BLaER1 (cell line): ENCODE measurements at regions not wholly inside any gene's neighbourhood (a gene's known extent, or its start where the extent isn't known, plus 50 kb on each side); places are given as distances from the start of the nearest gene placed in this dataset.
"Not testable (repeated sequence)": the region's sequence is repeated elsewhere in the genome, so short reads cannot be mapped to it uniquely, and the experiment has no call there.

ENCODE experiments used
- H3K27ac ChIP-seq: shearing (Covaris generic); formaldehyde crosslinking; 2 replicates; pipeline ENCODE4 v1.8.1; 2022
- H3K27me3 ChIP-seq: shearing (Covaris generic); formaldehyde crosslinking; 2 replicates; pipeline ENCODE4 v1.8.1; 2022
- H3K36me3 ChIP-seq: shearing (Covaris generic); formaldehyde crosslinking; 2 replicates; pipeline ENCODE4 v1.8.1; 2022
- H3K4me1 ChIP-seq: shearing (Covaris generic); formaldehyde crosslinking; 2 replicates; pipeline ENCODE4 v1.8.1; 2022
- H3K4me2 ChIP-seq: shearing (Covaris generic); formaldehyde crosslinking; 2 replicates; pipeline ENCODE4 v1.8.1; 2022
- H3K4me3 ChIP-seq: shearing (Covaris generic); formaldehyde crosslinking; 2 replicates; pipeline ENCODE4 v1.8.1; 2022
- H3K9ac ChIP-seq: shearing (Covaris generic); formaldehyde crosslinking; 2 replicates; pipeline ENCODE4 v1.8.1; 2022
- H3K9me3 ChIP-seq: shearing (Covaris generic); formaldehyde crosslinking; 2 replicates; pipeline ENCODE4 v1.8.1; 2022
- H4K20me1 ChIP-seq: shearing (Covaris generic); formaldehyde crosslinking; 2 replicates; pipeline ENCODE4 v1.8.1; 2022
- Cebpa-rat ChIP-seq: shearing (Covaris generic); IDR thresholded peaks from 2 replicates; pipeline ENCODE4 v1.8.1; 2022

DNA sequence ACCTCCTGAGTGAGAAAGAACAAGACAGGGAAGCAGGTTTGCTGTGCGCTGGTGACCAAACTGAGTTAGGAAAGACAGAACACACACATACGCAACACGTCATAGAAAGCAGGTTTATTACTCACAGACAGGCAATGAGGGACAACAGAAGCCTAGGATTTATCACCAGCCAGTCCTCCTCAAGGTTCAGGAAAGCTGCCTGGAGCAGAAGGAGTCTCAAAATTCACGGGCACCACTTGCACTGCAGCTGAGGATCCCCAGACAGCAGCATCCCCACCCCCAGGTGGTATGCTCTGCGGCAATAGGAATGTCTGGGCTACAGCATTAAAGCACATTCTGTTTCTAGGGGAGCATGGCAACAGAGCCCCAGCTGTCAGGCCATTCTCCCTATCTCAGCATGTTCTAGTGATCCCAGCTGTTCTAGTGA is 284.4 kb upstream of the RGPD4 start:
- no peaks in the 10 kb centered on the region for H3K36me3 ChIP-seq
- H3K27me3 ChIP-seq, result no peaks in the 10 kb centered on the region
- no peaks in the 10 kb centered on the region for H3K4me1 ChIP-seq
- H3K9ac ChIP-seq, result no peak overlapping the region
- TF ChIP-seq Cebpa-rat, result no peak
- H3K27ac ChIP-seq, result no peak overlapping the region
- H3K4me3 ChIP-seq, result no peak overlapping the region
- no peak overlapping the region for H3K4me2 ChIP-seq
- H4K20me1 ChIP-seq, result no peaks in the 10 kb centered on the region
- no peaks in the 10 kb centered on the region for H3K9me3 ChIP-seq

DNA sequence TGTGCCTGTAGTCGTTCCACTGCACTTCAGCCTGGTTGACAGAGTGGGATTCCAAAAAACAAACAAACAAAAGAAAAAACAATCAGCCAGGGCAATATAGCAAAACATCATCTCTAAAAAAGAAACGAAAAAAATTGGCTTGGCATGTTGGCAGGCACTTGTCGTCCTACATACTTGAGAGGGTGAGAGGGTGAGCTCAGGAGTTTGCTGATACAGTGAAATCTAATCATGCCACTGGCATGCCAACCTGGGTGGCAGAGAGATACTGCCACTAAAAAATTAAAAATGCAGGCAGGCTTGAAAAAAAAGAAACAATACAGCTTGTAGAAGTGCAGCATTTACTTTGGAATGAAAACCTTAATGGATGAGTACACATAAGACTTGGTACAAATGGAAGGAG is 282.9 kb upstream of the RGPD4 start:
- no peaks in the 10 kb centered on the region for H3K9me3 ChIP-seq
- H3K9ac ChIP-seq, result no peak overlapping the region
- no peaks in the 10 kb centered on the region for H3K4me1 ChIP-seq
- H3K4me3 ChIP-seq, result no peak overlapping the region
- no peaks in the 10 kb centered on the region for H4K20me1 ChIP-seq
- H3K36me3 ChIP-seq, result no peaks in the 10 kb centered on the region
- no peak overlapping the region for H3K27ac ChIP-seq
- TF ChIP-seq Cebpa-rat, result no peak
- H3K4me2 ChIP-seq, result no peak overlapping the region
- no peaks in the 10 kb centered on the region for H3K27me3 ChIP-seq

DNA sequence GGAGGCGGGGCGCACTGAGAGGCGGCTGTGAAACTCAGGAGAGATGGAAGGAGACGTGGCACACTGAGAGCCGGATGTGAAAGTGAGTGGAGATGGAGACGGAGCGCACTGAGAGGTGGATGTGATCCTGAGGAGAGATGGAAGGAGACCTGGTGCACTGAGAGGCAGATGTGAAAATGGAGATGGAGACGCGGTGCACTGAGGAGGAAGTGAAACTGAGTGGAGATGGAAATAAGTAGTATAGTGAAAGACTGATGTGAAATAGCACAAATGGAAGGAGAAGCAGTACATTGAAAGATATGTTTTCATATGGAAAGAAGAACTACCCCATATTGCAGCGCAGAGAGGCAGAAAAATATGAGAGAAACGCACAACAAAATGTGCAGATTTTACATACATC is 281.6 kb upstream of the RGPD4 start:
- TF ChIP-seq Cebpa-rat, result no peak
- Histone ChIP-seq H4K20me1 (no peaks in the 10 kb centered on the region), H3K4me1 (no peaks in the 10 kb centered on the region), H3K36me3 (no peaks in the 10 kb centered on the region), H3K4me2 (no peak overlapping the region), H3K9ac (no peak overlapping the region), H3K27me3 (no peaks in the 10 kb centered on the region), H3K27ac (no peak overlapping the region), H3K9me3 (no peaks in the 10 kb centered on the region), H3K4me3 (no peak overlapping the region)

DNA sequence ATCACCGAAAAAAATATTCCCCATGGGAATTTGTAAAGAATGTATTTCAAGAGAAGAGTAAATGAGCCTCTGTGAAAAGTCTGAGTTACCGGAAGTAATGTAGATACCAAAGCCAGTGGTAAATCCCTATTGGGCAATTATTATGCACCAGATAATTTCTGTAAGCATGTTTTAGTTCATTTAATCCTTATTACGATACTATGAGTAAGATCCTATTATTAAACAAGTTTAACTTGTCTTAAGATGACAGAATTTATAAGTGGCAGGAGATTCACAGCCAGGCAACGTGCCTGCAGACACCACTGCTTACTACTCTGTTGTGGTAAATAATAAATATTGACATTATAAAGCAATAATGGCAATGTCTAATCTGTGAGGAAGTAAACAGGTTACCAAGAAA is 280.8 kb upstream of the RGPD4 start:
- Histone ChIP-seq H3K4me3 (no peak overlapping the region), H3K4me1 (no peaks in the 10 kb centered on the region), H3K36me3 (no peaks in the 10 kb centered on the region), H3K27ac (no peak overlapping the region), H4K20me1 (no peaks in the 10 kb centered on the region), H3K9me3 (no peaks in the 10 kb centered on the region), H3K9ac (no peak overlapping the region), H3K27me3 (no peaks in the 10 kb centered on the region), H3K4me2 (no peak overlapping the region)
- TF ChIP-seq Cebpa-rat, result no peak

DNA sequence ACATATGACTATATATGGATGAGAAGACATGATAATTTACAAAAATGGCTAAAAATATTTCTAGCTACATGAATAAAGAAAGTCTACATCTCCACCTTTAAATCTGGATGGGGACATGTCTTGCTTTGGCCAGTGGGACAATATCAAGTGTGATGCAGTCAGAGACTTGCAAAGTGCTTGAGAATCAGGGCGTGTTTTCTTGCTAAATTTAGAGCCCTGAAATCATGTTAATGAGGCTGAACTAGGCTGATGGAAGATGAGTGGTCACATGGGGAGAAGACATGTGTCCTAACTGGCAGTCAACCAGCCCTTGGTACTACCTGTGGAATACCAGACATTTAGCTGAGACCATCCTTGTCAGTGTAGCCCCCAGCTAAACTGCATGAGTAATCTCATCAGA is 278.5 kb upstream of the RGPD4 start:
- H3K4me2 ChIP-seq, result no peak overlapping the region
- no peak overlapping the region for H3K9ac ChIP-seq
- H4K20me1 ChIP-seq, result no peaks in the 10 kb centered on the region
- H3K9me3 ChIP-seq, result no peaks in the 10 kb centered on the region
- no peak overlapping the region for H3K4me3 ChIP-seq
- no peaks in the 10 kb centered on the region for H3K36me3 ChIP-seq
- no peaks in the 10 kb centered on the region for H3K27me3 ChIP-seq
- TF ChIP-seq Cebpa-rat, result no peak
- H3K4me1 ChIP-seq, result no peaks in the 10 kb centered on the region
- no peak overlapping the region for H3K27ac ChIP-seq

DNA sequence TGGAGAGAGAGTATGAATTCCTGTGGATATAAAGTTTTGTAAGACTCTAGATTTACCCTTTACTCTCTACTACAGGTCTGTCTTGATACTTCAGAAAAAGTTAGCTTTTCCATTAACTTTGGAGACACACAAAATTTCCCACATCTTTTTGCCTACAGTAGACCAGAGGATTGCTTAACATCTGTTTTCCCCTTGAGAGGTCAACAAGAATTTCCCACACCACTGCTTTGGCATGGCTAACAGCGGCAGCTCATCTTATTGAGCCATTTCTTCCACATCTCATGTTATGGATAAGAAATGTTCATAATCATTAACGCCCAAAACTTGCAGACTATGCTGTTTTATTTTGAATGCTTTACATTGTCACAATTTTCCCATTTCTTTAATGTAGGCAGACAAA is 273.6 kb upstream of the RGPD4 start:
- Histone ChIP-seq H3K36me3 (no peaks in the 10 kb centered on the region), H3K9me3 (peaks cover 33% of the 10 kb centered on the region), H3K27ac (no peak overlapping the region), H3K4me2 (no peak overlapping the region), H3K27me3 (no peaks in the 10 kb centered on the region), H3K9ac (no peak overlapping the region), H3K4me1 (no peaks in the 10 kb centered on the region), H3K4me3 (no peak overlapping the region), H4K20me1 (no peaks in the 10 kb centered on the region)
- TF ChIP-seq Cebpa-rat, result no peak

DNA sequence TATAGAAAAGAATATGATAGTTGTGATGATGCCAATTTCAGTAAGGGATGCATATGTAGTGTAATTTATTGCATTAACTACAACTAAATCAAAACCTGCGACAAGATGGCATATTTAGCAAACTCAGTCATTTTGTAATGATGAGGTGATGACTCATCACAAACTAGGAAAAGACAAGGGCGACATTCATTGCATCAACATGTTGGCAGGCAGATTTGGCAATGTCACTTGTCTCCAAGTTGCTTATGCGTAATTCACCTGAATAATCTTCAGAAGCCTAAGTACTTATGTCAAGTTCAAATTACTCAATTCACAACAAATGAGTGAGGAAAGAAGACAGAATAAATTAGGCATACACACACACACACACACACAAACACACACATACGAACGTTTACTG is 273.2 kb upstream of the RGPD4 start:
- Histone ChIP-seq H3K36me3 (no peaks in the 10 kb centered on the region), H3K4me2 (no peak overlapping the region), H4K20me1 (no peaks in the 10 kb centered on the region), H3K27ac (no peak overlapping the region), H3K9ac (no peak overlapping the region), H3K9me3 (peaks cover 37% of the 10 kb centered on the region), H3K27me3 (no peaks in the 10 kb centered on the region), H3K4me1 (no peaks in the 10 kb centered on the region), H3K4me3 (no peak overlapping the region)
- no peak for TF ChIP-seq Cebpa-rat

DNA sequence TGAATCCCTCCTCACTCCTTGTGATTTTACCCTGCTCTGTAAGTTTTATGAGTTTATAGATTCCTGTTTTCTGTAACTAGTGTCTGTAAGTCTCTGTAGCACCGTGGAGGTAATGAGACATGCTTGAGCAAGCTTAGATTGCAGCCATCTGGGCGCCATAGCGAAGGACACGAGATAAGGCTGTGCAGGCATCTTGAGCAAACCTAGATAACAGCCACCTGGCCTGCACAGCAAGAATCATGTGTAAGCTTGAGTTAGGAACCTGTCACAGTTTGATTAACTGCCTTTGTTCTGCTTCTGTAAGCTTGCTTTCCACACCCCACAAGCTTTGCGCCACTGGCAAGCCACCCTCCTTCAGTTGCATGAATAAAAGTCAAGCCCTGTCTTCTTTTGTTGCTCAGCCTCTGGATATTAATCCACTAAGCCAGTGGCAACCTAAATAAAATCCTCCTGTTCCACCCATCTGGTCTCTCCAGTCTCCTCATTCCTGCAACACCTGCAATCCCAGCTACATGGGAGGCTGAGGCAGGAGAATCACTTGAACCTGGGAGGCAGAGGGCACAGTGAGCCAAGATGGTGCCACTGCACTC is 270.6 kb upstream of the RGPD4 start:
- H3K9ac ChIP-seq, result no peak overlapping the region
- no peak overlapping the region for H3K4me3 ChIP-seq
- no peak overlapping the region for H3K27ac ChIP-seq
- TF ChIP-seq Cebpa-rat, result no peak
- H3K27me3 ChIP-seq, result no peaks in the 10 kb centered on the region
- no peaks in the 10 kb centered on the region for H3K4me1 ChIP-seq
- no peaks in the 10 kb centered on the region for H4K20me1 ChIP-seq
- H3K4me2 ChIP-seq, result no peak overlapping the region
- H3K36me3 ChIP-seq, result no peaks in the 10 kb centered on the region
- H3K9me3 ChIP-seq, result peaks cover 40% of the 10 kb centered on the region

DNA sequence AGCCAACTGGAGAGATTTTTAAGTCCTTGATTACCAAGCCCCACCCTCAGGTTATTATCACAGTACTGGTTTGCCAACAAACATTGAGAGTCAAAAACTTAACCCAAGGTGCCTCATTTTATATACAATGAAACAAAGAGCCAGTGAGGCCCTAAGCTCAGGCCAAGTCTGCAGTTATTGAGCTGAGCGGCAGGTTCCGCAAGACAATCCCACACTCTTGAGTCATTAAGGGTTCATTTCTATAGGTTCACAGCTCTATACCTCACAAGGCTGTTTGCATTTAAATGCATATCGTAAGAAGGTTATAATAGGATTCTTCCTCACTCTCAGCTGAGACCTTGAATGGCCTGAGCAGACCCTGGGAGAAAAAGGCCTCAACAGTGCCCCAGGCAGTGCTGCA is 268.4 kb upstream of the RGPD4 start:
- H3K9me3 ChIP-seq, result peaks cover 40% of the 10 kb centered on the region
- no peak overlapping the region for H3K9ac ChIP-seq
- no peak overlapping the region for H3K4me3 ChIP-seq
- H3K4me1 ChIP-seq, result no peaks in the 10 kb centered on the region
- no peak overlapping the region for H3K27ac ChIP-seq
- H3K4me2 ChIP-seq, result no peak overlapping the region
- no peaks in the 10 kb centered on the region for H4K20me1 ChIP-seq
- TF ChIP-seq Cebpa-rat, result no peak
- H3K27me3 ChIP-seq, result no peaks in the 10 kb centered on the region
- no peaks in the 10 kb centered on the region for H3K36me3 ChIP-seq

DNA sequence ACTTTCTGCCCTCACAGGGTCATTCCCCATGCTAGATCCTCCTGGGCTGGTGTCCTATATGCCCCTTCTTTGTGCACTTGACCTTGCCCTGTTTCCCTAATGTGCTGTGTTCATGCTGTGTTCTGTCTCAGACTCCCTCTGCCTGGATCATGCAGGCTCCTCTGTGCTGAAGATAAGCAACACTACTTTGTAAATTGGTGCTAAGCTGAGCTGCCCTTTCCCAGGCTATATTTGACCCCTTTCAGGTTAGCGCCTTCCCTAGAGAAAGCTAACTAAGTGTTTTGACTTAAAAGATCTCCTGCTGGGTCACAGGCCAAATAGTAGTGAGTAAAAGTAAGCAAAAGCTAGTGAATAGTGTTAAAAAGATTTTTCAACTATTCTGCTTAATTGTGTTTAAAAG is 257.2 kb upstream of the RGPD4 start:
- H3K9ac ChIP-seq, result no peak overlapping the region
- no peaks in the 10 kb centered on the region for H3K27me3 ChIP-seq
- no peaks in the 10 kb centered on the region for H3K36me3 ChIP-seq
- no peak for TF ChIP-seq Cebpa-rat
- H4K20me1 ChIP-seq, result no peaks in the 10 kb centered on the region
- no peak overlapping the region for H3K4me2 ChIP-seq
- no peaks in the 10 kb centered on the region for H3K9me3 ChIP-seq
- H3K27ac ChIP-seq, result no peak overlapping the region
- H3K4me3 ChIP-seq, result no peak overlapping the region
- H3K4me1 ChIP-seq, result no peaks in the 10 kb centered on the region

DNA sequence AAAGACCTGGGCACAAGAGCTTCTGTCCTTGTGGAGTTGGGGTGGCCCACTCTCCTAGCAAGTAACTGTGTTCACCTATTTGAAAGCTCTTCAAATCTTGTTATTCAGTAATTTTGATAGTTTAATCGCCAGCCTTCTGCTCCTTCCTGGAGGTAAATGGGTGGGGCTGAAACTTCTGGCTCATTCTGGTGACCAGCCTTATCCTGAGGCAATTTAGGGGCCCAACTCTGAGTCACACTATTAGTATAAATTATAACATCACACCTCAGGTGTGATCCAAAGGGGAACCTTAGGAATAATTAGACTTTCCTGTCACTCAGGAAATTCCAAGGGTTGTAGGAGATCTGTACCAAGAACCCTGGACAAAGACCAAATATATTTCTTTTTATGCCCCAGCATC is 255.8 kb upstream of the RGPD4 start:
- no peak overlapping the region for H3K9ac ChIP-seq
- H3K9me3 ChIP-seq, result no peaks in the 10 kb centered on the region
- no peaks in the 10 kb centered on the region for H3K27me3 ChIP-seq
- H3K4me3 ChIP-seq, result no peak overlapping the region
- no peak overlapping the region for H3K4me2 ChIP-seq
- H4K20me1 ChIP-seq, result no peaks in the 10 kb centered on the region
- no peak for TF ChIP-seq Cebpa-rat
- H3K4me1 ChIP-seq, result no peaks in the 10 kb centered on the region
- no peaks in the 10 kb centered on the region for H3K36me3 ChIP-seq
- no peak overlapping the region for H3K27ac ChIP-seq

DNA sequence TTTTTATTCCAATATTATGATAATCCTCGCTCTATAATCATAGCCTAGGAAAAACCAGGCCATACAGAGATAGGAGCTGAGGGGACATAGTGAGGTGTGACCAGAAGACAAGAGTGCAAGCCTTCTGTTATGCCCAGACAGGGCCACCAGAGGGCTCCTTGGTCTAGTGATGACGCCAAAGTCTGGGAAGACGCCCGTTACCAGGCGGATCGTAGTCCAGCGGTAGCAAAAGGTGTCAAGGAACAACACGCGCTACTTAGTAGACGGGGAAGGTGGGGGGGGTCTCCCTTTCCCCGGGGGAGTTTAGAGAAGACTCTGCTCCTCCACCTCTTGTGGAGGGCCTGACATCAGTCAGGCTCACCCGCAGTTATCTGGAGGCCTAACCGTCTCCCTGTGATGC is 253.8 kb upstream of the RGPD4 start:
- H4K20me1 ChIP-seq, H3K36me3 ChIP-seq, H3K4me3 ChIP-seq, H3K9me3 ChIP-seq, H3K27ac ChIP-seq, H3K27me3 ChIP-seq, H3K4me2 ChIP-seq, H3K9ac ChIP-seq, H3K4me1 ChIP-seq: not testable (repeated sequence)
